ENCODE measurements at regions not wholly inside any gene's neighbourhood (a gene's known extent, or its start where the extent isn't known, plus 50 kb on each side); places are given as distances from the start of the nearest gene placed in this dataset.

DNA sequence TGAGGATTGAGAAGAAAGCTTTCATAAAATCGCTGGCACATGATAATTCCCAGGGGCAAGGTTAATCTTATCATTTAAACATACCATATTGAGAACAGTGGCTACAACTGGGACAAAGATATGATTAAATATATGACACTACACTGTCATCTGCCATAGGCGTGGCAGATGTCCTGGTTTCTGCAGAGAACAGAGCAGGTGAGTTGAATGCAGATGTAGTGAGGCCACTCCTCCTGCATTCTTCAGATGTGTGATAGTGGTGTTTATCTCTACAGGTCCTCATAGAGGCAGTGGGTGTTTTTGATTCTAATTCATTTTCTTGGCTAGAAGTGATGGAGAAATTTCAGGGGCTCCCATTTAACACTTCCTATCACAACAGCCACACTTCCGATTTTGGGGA, 237.0 kb upstream of the CDH9 start:
- DNase-seq, result no peak
- H3K4me1 ChIP-seq, result no peaks in the 10 kb centered on the region
- H3K36me3 ChIP-seq, result no peaks in the 10 kb centered on the region

DNA sequence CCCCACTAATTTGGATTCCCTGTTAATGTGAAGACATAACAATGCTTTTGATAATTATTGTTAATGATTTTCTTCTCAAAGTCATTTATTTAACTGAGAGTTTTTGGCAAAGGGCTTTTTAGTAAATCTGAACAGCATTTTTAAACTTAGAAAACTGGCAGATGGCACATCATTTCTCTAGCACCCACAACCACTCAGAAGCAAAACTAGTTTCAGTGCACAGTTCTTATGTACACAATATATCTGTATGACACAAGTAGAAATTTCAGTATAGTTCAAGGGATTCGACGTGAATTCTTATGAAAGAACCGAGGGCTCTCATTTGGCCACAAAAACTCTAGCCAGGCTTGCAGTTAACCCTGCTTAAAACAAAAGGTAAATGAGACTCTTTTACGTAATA, 231.4 kb upstream of the CDH9 start:
- no peaks in the 10 kb centered on the region for H3K36me3 ChIP-seq
- H3K9me3 ChIP-seq, result peaks cover 0 to 8% (median 0%) of the 10 kb centered on the region in 4 donors
- H3K4me1 ChIP-seq, result no peaks in the 10 kb centered on the region
- H3K4me3 ChIP-seq, result no peak overlapping the region
- H3K27ac ChIP-seq, result no peak overlapping the region
- TF ChIP-seq, protein P1, sequence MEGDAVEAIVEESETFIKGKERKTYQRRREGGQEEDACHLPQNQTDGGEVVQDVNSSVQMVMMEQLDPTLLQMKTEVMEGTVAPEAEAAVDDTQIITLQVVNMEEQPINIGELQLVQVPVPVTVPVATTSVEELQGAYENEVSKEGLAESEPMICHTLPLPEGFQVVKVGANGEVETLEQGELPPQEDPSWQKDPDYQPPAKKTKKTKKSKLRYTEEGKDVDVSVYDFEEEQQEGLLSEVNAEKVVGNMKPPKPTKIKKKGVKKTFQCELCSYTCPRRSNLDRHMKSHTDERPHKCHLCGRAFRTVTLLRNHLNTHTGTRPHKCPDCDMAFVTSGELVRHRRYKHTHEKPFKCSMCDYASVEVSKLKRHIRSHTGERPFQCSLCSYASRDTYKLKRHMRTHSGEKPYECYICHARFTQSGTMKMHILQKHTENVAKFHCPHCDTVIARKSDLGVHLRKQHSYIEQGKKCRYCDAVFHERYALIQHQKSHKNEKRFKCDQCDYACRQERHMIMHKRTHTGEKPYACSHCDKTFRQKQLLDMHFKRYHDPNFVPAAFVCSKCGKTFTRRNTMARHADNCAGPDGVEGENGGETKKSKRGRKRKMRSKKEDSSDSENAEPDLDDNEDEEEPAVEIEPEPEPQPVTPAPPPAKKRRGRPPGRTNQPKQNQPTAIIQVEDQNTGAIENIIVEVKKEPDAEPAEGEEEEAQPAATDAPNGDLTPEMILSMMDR (IDR thresholded peaks at IDR 0.05), result no peak
- TF ChIP-seq POLR2A (IDR thresholded peaks at IDR 0.05), result no peak
- no peaks in the 10 kb centered on the region for H3K27me3 ChIP-seq
- no peak for DNase-seq

More for the DNA sequence above, 237.0 kb upstream of the CDH9 start:
- H3K27me3 ChIP-seq, result no peaks in the 10 kb centered on the region
- H3K9me3 ChIP-seq, result no peaks in the 10 kb centered on the region
- no peak overlapping the region for H3K4me3 ChIP-seq
- TF ChIP-seq, protein P1 (IDR thresholded peaks at IDR 0.05), result no peak
- TF ChIP-seq POLR2A (IDR thresholded peaks at IDR 0.05), result no peak
- H3K27ac ChIP-seq, result no peak overlapping the region

DNA sequence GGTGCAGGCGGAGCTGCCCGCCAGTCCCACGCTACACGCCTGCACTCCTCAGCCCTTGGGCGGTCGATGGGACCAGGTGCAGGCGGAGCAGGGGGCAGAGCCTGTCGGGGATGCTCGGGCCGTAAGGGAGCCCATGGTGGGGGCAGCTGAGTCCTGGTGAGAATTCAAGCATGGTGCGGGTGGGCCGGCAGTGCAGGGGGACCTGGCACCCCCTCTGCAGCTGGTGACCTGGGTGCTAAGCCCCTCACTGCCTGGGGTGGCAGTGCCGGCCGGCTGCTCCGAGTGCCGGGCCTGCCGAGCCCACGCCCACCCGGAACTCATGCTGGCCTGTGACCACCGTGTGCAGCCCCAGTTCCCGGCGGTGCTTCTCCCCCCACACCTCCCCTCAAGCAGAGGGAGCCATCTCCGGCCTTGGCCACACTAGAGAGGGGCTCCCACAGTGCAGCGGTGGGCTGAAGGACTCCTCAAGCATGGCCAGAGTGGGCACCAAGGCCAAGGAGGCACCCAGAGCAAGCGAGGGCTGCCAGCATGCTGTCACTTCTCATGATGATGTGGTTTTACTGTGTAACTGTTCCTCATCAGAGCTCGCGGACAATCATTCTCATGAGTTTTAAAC, 228.9 kb upstream of the CDH9 start:
- no peak overlapping the region for H3K4me3 ChIP-seq
- DNase-seq, result no peak

DNA sequence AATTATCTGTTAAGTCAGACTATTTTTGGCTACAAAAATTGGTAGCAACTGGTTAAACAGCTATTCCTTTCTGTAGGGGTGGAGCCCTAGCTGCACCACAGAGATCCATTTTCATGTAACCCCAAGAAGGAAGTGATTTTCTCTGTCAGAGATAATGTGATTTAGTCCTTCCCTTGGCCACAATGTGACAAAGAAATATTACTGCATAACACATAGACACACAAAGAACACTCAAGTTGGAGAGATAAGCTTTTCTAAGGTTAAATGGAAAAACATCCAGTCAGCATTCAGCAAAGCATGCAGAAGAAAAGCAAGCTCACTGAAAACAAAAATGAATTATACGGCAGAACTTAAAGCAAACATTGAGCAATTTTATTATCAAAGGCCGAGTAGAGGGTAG, 227.8 kb upstream of the CDH9 start:
- no peak for DNase-seq
- TF ChIP-seq POLR2A (IDR thresholded peaks at IDR 0.05), result no peak
- TF ChIP-seq, protein P1 (IDR thresholded peaks at IDR 0.05), result no peak
- no peak overlapping the region for H3K4me3 ChIP-seq
- H3K27ac ChIP-seq, result no peak overlapping the region
- H3K4me1 ChIP-seq, result no peaks in the 10 kb centered on the region
- H3K36me3 ChIP-seq, result no peaks in the 10 kb centered on the region
- no peaks in the 10 kb centered on the region for H3K27me3 ChIP-seq
- peaks cover 0 to 11% (median 0%) of the 10 kb centered on the region in 4 donors for H3K9me3 ChIP-seq

More for the DNA sequence above, 228.9 kb upstream of the CDH9 start:
- Histone ChIP-seq H3K27me3 (no peaks in the 10 kb centered on the region), H3K36me3 (no peaks in the 10 kb centered on the region), H3K4me1 (no peaks in the 10 kb centered on the region), H3K9me3 (peaks cover 0 to 11% (median 0%) of the 10 kb centered on the region in 4 donors), H3K27ac (no peak overlapping the region)
- no peak for TF ChIP-seq POLR2A (IDR thresholded peaks at IDR 0.05)
- TF ChIP-seq, protein P1 (IDR thresholded peaks at IDR 0.05), result no peak

DNA sequence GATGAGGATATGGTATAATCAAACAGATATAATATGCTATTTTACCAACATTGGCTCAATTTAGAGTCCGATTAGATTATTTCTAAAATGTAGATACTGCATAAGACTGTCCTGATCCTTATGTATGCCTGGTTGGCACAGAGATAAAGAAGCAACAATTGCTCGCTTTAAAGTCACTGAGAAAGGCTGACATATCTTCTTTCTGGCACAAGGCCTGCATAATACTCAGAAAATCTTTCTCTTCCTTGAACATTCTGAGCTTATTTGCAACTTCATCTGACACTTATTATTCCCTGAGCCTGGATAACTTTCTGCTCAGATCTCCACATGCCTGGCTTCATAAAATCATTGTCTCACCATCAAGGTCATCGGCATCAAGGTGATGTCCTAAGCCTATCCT, 219.3 kb upstream of the CDH9 start:
- Histone ChIP-seq H3K27me3 (no peaks in the 10 kb centered on the region), H3K36me3 (no peaks in the 10 kb centered on the region), H3K27ac (no peak overlapping the region), H3K4me3 (no peak overlapping the region), H3K4me1 (no peaks in the 10 kb centered on the region), H3K9me3 (no peaks in the 10 kb centered on the region)
- TF ChIP-seq, protein P1 (IDR thresholded peaks at IDR 0.05), result no peak
- TF ChIP-seq POLR2A (IDR thresholded peaks at IDR 0.05), result no peak
- DNase-seq, result no peak

DNA sequence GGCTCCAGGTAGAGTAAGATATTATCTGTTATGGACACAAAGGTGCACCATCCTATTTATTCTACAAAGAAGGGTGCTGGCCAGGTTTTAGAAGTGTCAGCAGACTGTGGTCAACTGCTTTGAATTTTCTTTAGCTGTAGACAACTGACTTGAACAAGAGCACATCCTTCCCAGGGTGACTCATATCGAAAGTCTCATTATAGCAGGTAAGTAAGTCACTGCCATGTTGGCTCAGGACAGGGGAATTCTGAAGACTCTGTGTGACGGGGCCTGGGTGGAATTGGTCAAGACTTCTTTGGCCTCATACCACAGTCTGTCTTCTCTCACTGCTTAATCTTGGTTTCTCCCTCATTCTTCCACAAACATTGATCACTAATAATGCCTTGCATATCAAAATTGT, 214.5 kb upstream of the CDH9 start:
- H3K4me1 ChIP-seq, result no peaks in the 10 kb centered on the region
- H3K4me3 ChIP-seq, result no peak overlapping the region
- H3K27ac ChIP-seq, result no peak overlapping the region
- H3K27me3 ChIP-seq, result no peaks in the 10 kb centered on the region
- H3K9me3 ChIP-seq, result no peaks in the 10 kb centered on the region
- DNase-seq, result no peak
- H3K36me3 ChIP-seq, result no peaks in the 10 kb centered on the region
- TF ChIP-seq POLR2A (IDR thresholded peaks at IDR 0.05), result no peak
- TF ChIP-seq, protein P1 (IDR thresholded peaks at IDR 0.05), result no peak

Measured in Peyer's patch (tissue), 4 donors.